Fibroblast of pulmonary artery (primary cell): ENCODE measurements at regions not wholly inside any gene's neighbourhood (a gene's known extent, or its start where the extent isn't known, plus 50 kb on each side); places are given as distances from the start of the nearest gene placed in this dataset.

Source experiments
- DNase-seq: peaks from one replicate; pipeline ENCODE4 v3.0.0-alpha.2; 2010; ENCODE audit warnings: low read depth
- H3K4me3 ChIP-seq: replicated peaks from 2 replicates; pipeline ENCODE4 v1.5.1; 2011; ENCODE audit warnings: low read depth, mild to moderate bottlenecking, control low read depth, low read length, moderate library complexity
- TF ChIP-seq, protein P1 (sequence below): IDR thresholded peaks from 2 replicates; pipeline ENCODE4 v1.5.1; 2011; ENCODE audit warnings: mild to moderate bottlenecking, control low read depth, low read length, inconsistent platforms; ENCODE audit errors: missing control alignments

DNA sequence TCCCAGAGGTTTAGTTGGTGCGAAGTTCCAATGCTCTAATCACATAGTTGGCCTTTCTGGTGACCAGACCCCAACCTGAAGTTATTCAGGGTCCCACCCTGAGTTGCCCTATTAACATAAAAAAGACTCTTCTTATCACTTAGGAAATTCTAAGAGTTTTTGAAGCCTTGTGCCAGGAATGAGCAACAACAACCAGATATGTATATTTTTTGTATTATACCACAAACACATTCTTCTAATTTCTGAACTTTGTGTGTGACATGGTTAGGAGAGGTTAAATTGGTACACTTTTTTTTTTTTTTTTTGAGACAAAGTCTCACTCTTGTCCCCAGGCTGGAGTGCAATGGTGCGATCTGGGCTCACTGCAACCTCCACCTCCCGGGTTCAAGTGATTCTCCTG lies 320.4 kb upstream of the PDE3A start:
- TF ChIP-seq, protein P1, sequence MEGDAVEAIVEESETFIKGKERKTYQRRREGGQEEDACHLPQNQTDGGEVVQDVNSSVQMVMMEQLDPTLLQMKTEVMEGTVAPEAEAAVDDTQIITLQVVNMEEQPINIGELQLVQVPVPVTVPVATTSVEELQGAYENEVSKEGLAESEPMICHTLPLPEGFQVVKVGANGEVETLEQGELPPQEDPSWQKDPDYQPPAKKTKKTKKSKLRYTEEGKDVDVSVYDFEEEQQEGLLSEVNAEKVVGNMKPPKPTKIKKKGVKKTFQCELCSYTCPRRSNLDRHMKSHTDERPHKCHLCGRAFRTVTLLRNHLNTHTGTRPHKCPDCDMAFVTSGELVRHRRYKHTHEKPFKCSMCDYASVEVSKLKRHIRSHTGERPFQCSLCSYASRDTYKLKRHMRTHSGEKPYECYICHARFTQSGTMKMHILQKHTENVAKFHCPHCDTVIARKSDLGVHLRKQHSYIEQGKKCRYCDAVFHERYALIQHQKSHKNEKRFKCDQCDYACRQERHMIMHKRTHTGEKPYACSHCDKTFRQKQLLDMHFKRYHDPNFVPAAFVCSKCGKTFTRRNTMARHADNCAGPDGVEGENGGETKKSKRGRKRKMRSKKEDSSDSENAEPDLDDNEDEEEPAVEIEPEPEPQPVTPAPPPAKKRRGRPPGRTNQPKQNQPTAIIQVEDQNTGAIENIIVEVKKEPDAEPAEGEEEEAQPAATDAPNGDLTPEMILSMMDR = no peak
- DNase-seq = no peak
- H3K4me3 ChIP-seq = no peak overlapping the region

DNA sequence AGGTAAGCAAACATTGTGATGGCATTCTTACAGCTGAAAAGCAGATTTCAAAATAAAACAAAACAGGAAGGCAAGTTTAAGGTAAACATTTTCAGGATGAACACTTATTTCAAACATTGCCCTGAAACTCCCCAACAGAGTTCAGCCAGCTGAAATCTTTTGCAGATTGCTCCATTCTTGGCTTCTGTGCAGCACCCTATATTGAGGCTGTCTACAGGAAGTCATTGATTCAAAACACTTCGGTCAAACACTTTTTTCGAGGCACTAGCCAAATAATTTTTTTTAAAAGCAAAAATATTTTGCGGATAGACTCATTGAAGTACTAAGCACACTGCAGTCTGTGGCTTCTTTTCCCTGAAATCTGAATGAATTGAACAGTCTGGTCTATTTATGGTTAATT lies 318.1 kb upstream of the PDE3A start:
- H3K4me3 ChIP-seq = no peak overlapping the region
- TF ChIP-seq, protein P1 = no peak
- peak; percentile 56 for DNase-seq

DNA sequence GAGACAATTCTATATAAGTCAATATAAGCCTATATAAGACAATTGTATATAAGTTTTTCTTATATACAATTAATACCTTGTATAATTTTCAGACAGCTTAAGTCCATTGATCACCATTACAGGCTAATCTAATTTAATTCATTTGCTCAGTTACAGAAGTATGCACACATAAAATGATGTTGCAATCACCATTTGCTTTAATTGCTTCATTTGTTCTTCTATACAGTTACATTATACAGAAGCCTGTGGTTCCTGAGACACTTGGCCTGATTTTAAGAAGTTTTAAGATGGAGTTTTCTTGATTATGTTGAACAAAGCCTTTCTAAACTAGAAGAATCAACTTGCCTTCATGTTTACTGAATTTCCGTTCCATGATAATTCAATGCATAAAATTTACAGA lies 314.6 kb upstream of the PDE3A start:
- TF ChIP-seq, protein P1 = no peak
- no peak overlapping the region for H3K4me3 ChIP-seq
- no peak for DNase-seq

DNA sequence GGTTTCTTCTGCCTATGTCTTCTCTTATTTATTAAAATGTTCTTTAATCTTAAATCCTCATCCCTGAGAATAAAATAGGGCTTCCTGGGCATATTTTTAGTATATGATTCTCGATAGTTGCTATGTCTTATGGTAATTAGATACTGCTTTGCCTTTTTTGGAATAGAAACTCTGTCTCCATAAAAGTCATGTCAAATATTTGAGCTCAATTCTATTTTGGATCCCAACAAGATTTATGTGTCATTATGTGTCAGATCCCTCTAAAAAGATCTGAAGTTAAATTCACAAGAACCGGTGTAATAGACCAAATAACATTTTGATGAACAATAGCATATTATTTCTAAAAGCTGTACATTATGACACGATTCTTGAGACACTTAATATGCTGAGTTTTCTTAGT lies 312.5 kb upstream of the PDE3A start:
- no peak for DNase-seq
- H3K4me3 ChIP-seq = no peak overlapping the region
- TF ChIP-seq, protein P1 = no peak

DNA sequence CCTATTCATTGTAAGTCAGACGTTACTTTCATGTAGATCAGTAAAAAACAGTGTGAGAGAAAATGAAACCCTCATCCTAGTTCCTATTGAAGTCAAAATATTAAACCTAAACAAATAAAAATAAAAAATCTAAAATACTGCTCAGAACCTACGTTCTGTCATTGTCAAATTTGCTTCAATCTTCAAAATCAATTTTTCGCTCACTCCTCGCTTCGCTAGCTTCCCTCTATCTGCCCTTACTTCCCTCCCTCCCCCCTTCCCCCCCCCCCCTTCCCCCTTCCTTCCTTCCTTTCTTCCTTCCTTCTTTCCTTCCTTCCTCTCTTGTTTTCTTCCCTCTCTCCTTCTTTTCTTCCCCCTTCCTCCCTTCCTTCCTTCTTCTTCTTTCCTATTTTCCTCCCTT lies 310.9 kb upstream of the PDE3A start:
- DNase-seq = no peak
- TF ChIP-seq, protein P1 = no peak
- H3K4me3 ChIP-seq = no peak overlapping the region

DNA sequence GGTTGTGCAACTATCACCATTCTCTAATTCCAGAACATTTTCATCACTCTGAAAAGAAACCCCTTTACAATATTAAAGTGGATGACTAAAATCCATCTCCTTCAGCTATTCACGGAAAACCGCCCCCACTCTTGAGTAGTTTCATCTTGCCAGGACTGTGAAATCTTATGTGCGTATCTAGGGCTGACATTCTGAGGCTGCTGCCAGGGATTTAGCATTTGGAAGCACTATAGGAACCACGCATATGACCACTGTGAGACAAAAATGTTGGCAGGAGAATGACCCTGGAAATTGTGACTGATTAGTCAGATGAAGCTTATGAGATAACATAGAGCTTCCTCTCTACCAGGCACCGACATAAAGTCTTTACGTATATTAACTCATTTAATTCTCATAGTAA lies 305.2 kb upstream of the PDE3A start:
- no peak overlapping the region for H3K4me3 ChIP-seq
- TF ChIP-seq, protein P1 = no peak
- peak; percentile 94 for DNase-seq

DNA sequence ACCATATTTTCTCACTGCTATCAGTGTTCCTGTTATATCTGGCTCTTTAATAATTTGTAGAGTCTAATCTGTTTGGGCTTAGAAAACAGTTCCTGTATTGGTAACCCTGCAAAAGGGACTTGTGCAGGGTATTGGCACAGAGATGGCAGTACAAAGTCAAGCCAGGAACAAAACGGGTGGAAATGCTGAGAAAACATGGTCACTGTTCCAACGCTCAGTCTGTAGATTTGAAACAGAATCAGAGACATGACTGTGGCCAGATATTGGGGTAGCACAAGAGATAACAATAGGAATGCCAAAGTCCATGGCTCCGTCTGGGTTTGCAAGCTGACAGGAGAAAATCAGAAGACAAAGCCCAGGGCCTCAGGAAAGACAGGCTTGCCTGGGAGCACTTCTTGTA lies 290.7 kb upstream of the PDE3A start:
- no peak for DNase-seq
- TF ChIP-seq, protein P1 = no peak
- H3K4me3 ChIP-seq = no peak overlapping the region
